H9 (cell line): ENCODE measurements at regions not wholly inside any gene's neighbourhood (a gene's known extent, or its start where the extent isn't known, plus 50 kb on each side); places are given as distances from the start of the nearest gene placed in this dataset.

Experiments
- DNase-seq: peaks from one replicate; pipeline ENCODE4 v3.0.0-alpha.2; 2017
- H2AFZ ChIP-seq: one replicate; pipeline ENCODE4 v1.6.1; 2013; ENCODE audit warnings: mild to moderate bottlenecking, low read length, control low read depth, moderate library complexity
- H2AK5ac ChIP-seq: 2 replicates; pipeline ENCODE4 v1.6.1; 2013; ENCODE audit warnings: low read length, control low read depth, mixed read lengths; ENCODE audit not compliant: insufficient read length
- H2BK120ac ChIP-seq: one replicate; pipeline ENCODE4 v1.6.1; 2013; ENCODE audit warnings: low read depth, mild to moderate bottlenecking, low read length, control low read depth, inconsistent platforms; ENCODE audit not compliant: poor library complexity, severe bottlenecking
- H2BK12ac ChIP-seq: 2 replicates; pipeline ENCODE4 v1.6.1; 2013; ENCODE audit warnings: low read length, control low read depth, mixed read lengths, low read depth; ENCODE audit not compliant: insufficient read length
- H2BK15ac ChIP-seq: 2 replicates; pipeline ENCODE4 v1.6.1; 2013; ENCODE audit warnings: low read depth, low read length, control low read depth
- H2BK20ac ChIP-seq: one replicate; pipeline ENCODE4 v1.6.1; 2013; ENCODE audit warnings: low read depth, mild to moderate bottlenecking, low read length, control low read depth, inconsistent platforms; ENCODE audit not compliant: poor library complexity, severe bottlenecking
- H2BK5ac ChIP-seq: 2 replicates; pipeline ENCODE4 v1.6.1; 2013; ENCODE audit warnings: low read length, control low read depth, mixed read lengths; ENCODE audit not compliant: insufficient read length
- H3K14ac ChIP-seq: 2 replicates; pipeline ENCODE4 v1.6.1; 2013; ENCODE audit warnings: low read length, control low read depth; ENCODE audit not compliant: insufficient read depth
- H3K18ac ChIP-seq: 2 replicates; pipeline ENCODE4 v1.6.1; 2013; ENCODE audit warnings: low read depth, mild to moderate bottlenecking, mixed read lengths, low read length, control low read depth; ENCODE audit not compliant: insufficient read length
- H3K23ac ChIP-seq: 2 replicates; pipeline ENCODE4 v1.6.1; 2013; ENCODE audit warnings: low read length, control low read depth, mixed read lengths, low read depth; ENCODE audit not compliant: insufficient read length
- H3K23me2 ChIP-seq: 2 replicates; pipeline ENCODE4 v1.6.1; 2013; ENCODE audit warnings: low read depth, mild to moderate bottlenecking, mixed read lengths, low read length, control low read depth; ENCODE audit not compliant: insufficient read length, poor library complexity, severe bottlenecking
- H3K27ac ChIP-seq: 2 replicates; pipeline ENCODE4 v1.5.1; 2013; ENCODE audit warnings: low read length, control low read depth, mixed read lengths, low read depth; ENCODE audit not compliant: insufficient read length
- H3K27me3 ChIP-seq: 2 replicates; pipeline ENCODE4 v1.6.1; 2013; ENCODE audit warnings: low read length, control low read depth, inconsistent platforms; ENCODE audit not compliant: insufficient read depth
- H3K4ac ChIP-seq: 2 replicates; pipeline ENCODE4 v1.6.1; 2013; ENCODE audit warnings: low read depth, mild to moderate bottlenecking, control low read depth, inconsistent platforms, low read length, moderate library complexity
- H3K4me1 ChIP-seq: 2 replicates; pipeline ENCODE4 v1.6.1; 2013; ENCODE audit warnings: low read length, control low read depth, inconsistent platforms; ENCODE audit not compliant: insufficient read depth
- H3K4me2 ChIP-seq: 2 replicates; pipeline ENCODE4 v1.6.1; 2013; ENCODE audit warnings: low read length, control low read depth, mixed read lengths; ENCODE audit not compliant: insufficient read length, insufficient read depth
- H3K56ac ChIP-seq: 2 replicates; pipeline ENCODE4 v1.6.1; 2013; ENCODE audit warnings: low read depth, mild to moderate bottlenecking, mixed read lengths, low read length, control low read depth; ENCODE audit not compliant: insufficient read length
- H3K79me1 ChIP-seq: 2 replicates; pipeline ENCODE4 v1.6.1; 2013; ENCODE audit warnings: low read depth, mild to moderate bottlenecking, moderate library complexity, low read length, control low read depth, inconsistent platforms; ENCODE audit not compliant: insufficient read depth, poor library complexity, severe bottlenecking
- H3K79me2 ChIP-seq: 2 replicates; pipeline ENCODE4 v1.6.1; 2013; ENCODE audit warnings: low read length, control low read depth, inconsistent platforms; ENCODE audit not compliant: insufficient read depth
- H3K9ac ChIP-seq: 2 replicates; pipeline ENCODE4 v1.6.1; 2013; ENCODE audit warnings: low read length, control low read depth, mixed read lengths; ENCODE audit not compliant: insufficient read length; ENCODE audit errors: extremely low read depth
- H3K9me3 ChIP-seq: one replicate; pipeline ENCODE4 v1.6.1; 2013; ENCODE audit warnings: low read depth, low read length, inconsistent platforms; ENCODE audit not compliant: control insufficient read depth
- H3T11ph ChIP-seq: one replicate; pipeline ENCODE4 v1.6.1; 2013; ENCODE audit warnings: mild to moderate bottlenecking, low read length, control low read depth, inconsistent platforms
- H4K20me1 ChIP-seq: one replicate; pipeline ENCODE4 v1.6.1; 2013; ENCODE audit not compliant: control insufficient read depth, insufficient read length, insufficient read depth
- H4K5ac ChIP-seq: 2 replicates; pipeline ENCODE4 v1.6.1; 2013; ENCODE audit warnings: low read depth, mild to moderate bottlenecking, mixed read lengths, low read length, control low read depth; ENCODE audit not compliant: insufficient read length
- H4K8ac ChIP-seq: replicated peaks from 2 replicates; pipeline ENCODE4 v1.6.1; 2013; ENCODE audit warnings: low read length, control low read depth, mixed read lengths, low read depth; ENCODE audit not compliant: insufficient read length
- H4K91ac ChIP-seq: 2 replicates; pipeline ENCODE4 v1.6.1; 2013; ENCODE audit warnings: low read depth, mild to moderate bottlenecking, moderate library complexity, mixed read lengths, low read length, control low read depth; ENCODE audit not compliant: insufficient read length
- H3K27ac Mint-ChIP-seq, 3 experiments: 2 replicates in 2 of 3; 3 replicates in 1 of 3; pipeline ENCODE4 v1.8.0; 2020 to 2021; ENCODE audit warnings: mixed read lengths in 3 of 3, mild to moderate bottlenecking in 1 of 3, moderate library complexity in 1 of 3
- H3K27me3 Mint-ChIP-seq: 2 replicates; pipeline ENCODE4 v1.8.0; 2021; ENCODE audit warnings: low read depth, mild to moderate bottlenecking, moderate library complexity, mixed read lengths
- H3K36me3 Mint-ChIP-seq, 3 experiments: 2 replicates in 2 of 3; 3 replicates in 1 of 3; pipeline ENCODE4 v1.8.0; 2020 to 2021; ENCODE audit warnings: low read depth in 3 of 3, mixed read lengths in 3 of 3; ENCODE audit not compliant: insufficient read depth in 1 of 3
- H3K4me1 Mint-ChIP-seq, 2 experiments: 2 replicates each; pipeline ENCODE4 v1.8.0; 2020; ENCODE audit warnings: mixed read lengths in 2 of 2
- H3K4me3 Mint-ChIP-seq, 2 experiments: 2 replicates in 1 of 2; 3 replicates in 1 of 2; pipeline ENCODE4 v1.8.0; 2020 to 2021; ENCODE audit warnings: mild to moderate bottlenecking in 2 of 2, mixed read lengths in 2 of 2, moderate library complexity in 1 of 2
- H3K9me3 Mint-ChIP-seq, 2 experiments: 2 replicates in 1 of 2; 3 replicates in 1 of 2; pipeline ENCODE4 v1.8.0; 2020; ENCODE audit warnings: mild to moderate bottlenecking in 2 of 2, mixed read lengths in 2 of 2, moderate library complexity in 1 of 2
- CTCF ChIP-seq: fragments of 200-600 bp; sonication (generic); conservative IDR thresholded peaks from 3 replicates; pipeline ENCODE4 v1.8.0; 2021; ENCODE audit warnings: antibody characterized with exemption, mild to moderate bottlenecking
- WGBS: extraction: QIAGEN DNeasy Blood & Tissue Kit; methylation state at CpG from one replicate; pipeline ENCODE4 v1.1.7; 2013; ENCODE audit warnings: missing lambda C conversion rate, low lambda C conversion rate, mixed read lengths; ENCODE audit not compliant: insufficient read length; ENCODE audit errors: extremely low coverage; 5-methylcytosine and 5-hydroxymethylcytosine counted together

- Histone ChIP-seq H3K23me2 (no peaks in the 10 kb centered on the region), H3K23ac (no peak overlapping the region), H3T11ph (no peak overlapping the region), H3K18ac (no peak overlapping the region), H3K27me3 (no peaks in the 10 kb centered on the region), H3K4me2 (no peak overlapping the region), H2AFZ (no peak overlapping the region), H2BK20ac (no peak overlapping the region), H2AK5ac (no peak overlapping the region), H2BK120ac (no peak overlapping the region), H3K79me1 (no peaks in the 10 kb centered on the region), H3K9me3 (no peaks in the 10 kb centered on the region), H3K4ac (no peak overlapping the region), H3K4me1 (peaks cover 6% of the 10 kb centered on the region), H3K14ac (no peak overlapping the region), H3K79me2 (no peaks in the 10 kb centered on the region), H4K5ac (no peak overlapping the region), H4K20me1 (no peaks in the 10 kb centered on the region), H4K91ac (no peak overlapping the region), H2BK5ac (no peak overlapping the region), H3K9ac (no peak overlapping the region), H4K8ac (no peak overlapping the region), H3K27ac (no peak overlapping the region), H3K56ac (no peak overlapping the region), H2BK12ac (no peak overlapping the region), H2BK15ac (no peak overlapping the region)
- no CpG with 5 or more reads among the region's 4 CpGs for WGBS
- peaks cover 3 to 8% (median 3%) of the 10 kb centered on the region in 3 experiments; a peak in 4 of 7 replicates for H3K36me3 Mint-ChIP-seq
- no peaks in the 10 kb centered on the region; the same call in none of the 2 replicates for H3K27me3 Mint-ChIP-seq
- peaks cover 3 to 9% of the 10 kb centered on the region in 2 experiments; a peak in 4 of 5 replicates for H3K9me3 Mint-ChIP-seq
- no peak for DNase-seq
- TF ChIP-seq CTCF = no peak
- peaks cover 5% of the 10 kb centered on the region in 2 experiments for H3K4me1 Mint-ChIP-seq
- H3K4me3 Mint-ChIP-seq = no peak overlapping the region
- no peak overlapping the region for H3K27ac Mint-ChIP-seq
Observed at GRCh38 chr4:138904793-138905192, 110.8 kb upstream of the NOCT start.
